BJ (cell line): ENCODE measurements at regions not wholly inside any gene's neighbourhood (a gene's known extent, or its start where the extent isn't known, plus 50 kb on each side); places are given as distances from the start of the nearest gene placed in this dataset.

Experiments used
- CTCF ChIA-PET: fragments of 350-600 bp; formaldehyde crosslinking; extraction: SDS; loops from one replicate; lab custom pipeline; 2021; ENCODE audit warnings: antibody characterized with exemption, inconsistent platforms; lab: Yijun Ruan, JAX
- POLR2A ChIA-PET: fragments of 300-600 bp; sonication (Branson Sonifier 250); formaldehyde crosslinking; extraction: SDS; loops from one replicate; lab custom pipeline; 2021; ENCODE audit warnings: antibody characterized with exemption; lab: Charles Lee
- DNase-seq: peaks from one replicate; pipeline ENCODE4 v3.0.0-alpha.2; 2011; ENCODE audit warnings: low read depth
- H3K27me3 ChIP-seq: 2 replicates; pipeline ENCODE4 v1.6.0; 2011; ENCODE audit warnings: low read length; ENCODE audit not compliant: control insufficient read depth, insufficient read depth
- H3K36me3 ChIP-seq: 2 replicates; pipeline ENCODE4 v1.5.1; 2011; ENCODE audit warnings: low read length; ENCODE audit not compliant: control insufficient read depth, insufficient read depth
- H3K4me3 ChIP-seq: 2 replicates; pipeline ENCODE4 v1.5.1; 2011; ENCODE audit warnings: low read depth, mild to moderate bottlenecking, control low read depth, low read length
- CTCF ChIP-seq: IDR thresholded peaks from 2 replicates; pipeline ENCODE4 v1.5.1; 2011; ENCODE audit warnings: low read depth, mild to moderate bottlenecking, control low read depth, inconsistent platforms, low read length, moderate library complexity; ENCODE audit not compliant: insufficient read depth

DNA sequence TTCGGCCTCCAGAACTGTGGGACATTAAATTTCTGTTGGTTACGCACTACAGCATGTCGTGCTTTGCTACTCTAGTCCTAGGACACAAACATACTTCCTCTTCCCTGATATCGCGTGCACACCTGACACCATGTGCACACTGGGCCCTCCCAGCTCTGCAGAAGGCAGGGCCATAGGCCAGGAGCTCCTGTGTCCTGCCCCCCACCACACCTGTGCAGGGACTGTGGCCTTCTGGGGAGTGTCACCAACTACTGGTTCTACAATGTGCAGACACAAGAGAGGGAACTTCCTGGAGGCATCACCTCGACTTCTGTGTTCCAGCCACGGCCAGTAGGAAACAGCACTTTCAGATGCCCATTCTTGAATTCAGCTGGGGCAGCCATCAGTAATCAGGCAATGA lies 646.4 kb upstream of the MGMT start:
- no peak for TF ChIP-seq CTCF
- Histone ChIP-seq H3K27me3 (no peaks in the 10 kb centered on the region), H3K36me3 (no peaks in the 10 kb centered on the region), H3K4me3 (no peak overlapping the region)
- ChIA-PET POLR2A (no interaction called here), CTCF (no interaction called here)
- no peak for DNase-seq

GRCh38 chr10:128823201-128823600 lies 643.8 kb upstream of the MGMT start:
- ChIA-PET CTCF (no interaction called here), POLR2A (no interaction called here)
- no peak for DNase-seq
- Histone ChIP-seq H3K27me3 (no peaks in the 10 kb centered on the region), H3K36me3 (no peaks in the 10 kb centered on the region), H3K4me3 (no peak overlapping the region)
- no peak for TF ChIP-seq CTCF

DNA sequence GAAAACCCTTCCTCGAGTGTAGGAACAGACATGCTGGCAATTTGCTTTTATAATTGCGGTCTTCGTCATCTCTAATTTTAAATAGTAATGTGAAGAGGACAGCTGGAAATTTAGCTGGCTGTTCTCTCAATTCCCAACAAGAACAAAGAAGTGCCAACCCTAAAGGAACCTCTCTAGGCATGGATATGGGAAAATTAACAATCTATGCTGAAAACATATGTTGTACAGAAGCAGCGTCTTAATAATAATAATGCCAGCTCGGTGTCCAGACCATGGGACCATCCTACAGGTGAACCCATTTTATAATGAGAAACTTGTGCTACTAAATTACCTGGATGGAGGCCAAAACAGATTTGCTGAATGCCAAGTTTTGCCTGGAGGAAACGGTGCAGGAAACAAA lies 641.4 kb upstream of the MGMT start:
- TF ChIP-seq CTCF = no peak
- Histone ChIP-seq H3K4me3 (no peak overlapping the region), H3K27me3 (no peaks in the 10 kb centered on the region), H3K36me3 (no peaks in the 10 kb centered on the region)
- no peak for DNase-seq
- CTCF ChIA-PET = no interaction called here
- POLR2A ChIA-PET = no interaction called here

- Histone ChIP-seq H3K4me3 (no peak overlapping the region), H3K36me3 (no peaks in the 10 kb centered on the region), H3K27me3 (no peaks in the 10 kb centered on the region)
- TF ChIP-seq CTCF = no peak
- DNase-seq = no peak
- ChIA-PET POLR2A (no interaction called here), CTCF (interaction anchor here (0.9 kb wide), 1 partner anchor 9 kb away, joined by 3 read pairs; no protein-coding TSS in a partner anchor)
Measured at GRCh38 chr10:128833671-128834070, 633.4 kb upstream of the MGMT start.

DNA sequence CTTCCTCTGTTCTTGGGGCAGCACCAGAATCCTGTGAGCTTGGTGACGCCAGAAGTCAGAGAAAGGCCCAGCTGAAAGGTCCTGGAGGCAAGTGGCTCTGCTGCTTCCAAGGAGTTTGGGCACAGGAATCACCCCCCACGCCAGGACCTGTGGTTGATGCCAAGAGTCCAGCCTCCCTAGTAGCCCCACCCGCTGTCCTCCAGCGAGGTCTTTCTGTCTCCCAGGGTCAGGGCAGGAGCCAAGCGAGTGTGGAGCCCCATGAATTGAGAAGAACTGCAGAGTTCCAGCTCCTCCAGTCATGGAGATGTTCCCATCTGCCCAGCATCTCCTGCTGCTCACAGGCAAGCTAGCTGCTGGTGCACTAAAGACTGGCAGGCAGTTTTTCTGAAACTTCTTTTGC lies 631.7 kb upstream of the MGMT start:
- DNase-seq = no peak
- Histone ChIP-seq H3K4me3 (no peak overlapping the region), H3K27me3 (no peaks in the 10 kb centered on the region), H3K36me3 (no peaks in the 10 kb centered on the region)
- ChIA-PET CTCF (no interaction called here), POLR2A (no interaction called here)
- no peak for TF ChIP-seq CTCF
